GM03348 (cell line): ENCODE measurements at regions not wholly inside any gene's neighbourhood (a gene's known extent, or its start where the extent isn't known, plus 50 kb on each side); places are given as distances from the start of the nearest gene placed in this dataset.

Source experiments
- DNase-seq: peaks from one replicate; pipeline ENCODE4 v3.0.0; 2012; ENCODE audit warnings: low spot score

GRCh38 chr2:176729706-176730569, 460.7 kb downstream of the MTX2 start:
- peak; percentile 60 for DNase-seq

DNA sequence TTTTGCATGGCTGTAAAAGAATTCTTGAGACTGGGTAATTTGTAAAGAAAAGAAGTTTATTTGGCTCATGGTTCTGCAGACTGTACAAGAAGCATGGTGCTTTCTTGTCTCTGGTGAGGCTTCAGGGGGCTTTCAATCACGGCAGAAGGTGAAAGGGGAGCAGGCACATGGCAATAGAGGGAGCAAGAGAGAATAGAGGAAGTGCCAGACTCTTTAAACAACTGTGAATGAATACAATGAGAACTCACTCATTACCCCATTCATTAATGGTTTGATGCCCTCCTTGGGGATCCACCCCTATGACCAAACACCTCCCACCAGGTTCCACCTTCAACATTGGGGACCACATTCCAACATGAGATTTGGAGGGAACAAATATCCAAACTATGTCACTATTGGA, 463.5 kb downstream of the MTX2 start:
- DNase-seq = no peak

DNA sequence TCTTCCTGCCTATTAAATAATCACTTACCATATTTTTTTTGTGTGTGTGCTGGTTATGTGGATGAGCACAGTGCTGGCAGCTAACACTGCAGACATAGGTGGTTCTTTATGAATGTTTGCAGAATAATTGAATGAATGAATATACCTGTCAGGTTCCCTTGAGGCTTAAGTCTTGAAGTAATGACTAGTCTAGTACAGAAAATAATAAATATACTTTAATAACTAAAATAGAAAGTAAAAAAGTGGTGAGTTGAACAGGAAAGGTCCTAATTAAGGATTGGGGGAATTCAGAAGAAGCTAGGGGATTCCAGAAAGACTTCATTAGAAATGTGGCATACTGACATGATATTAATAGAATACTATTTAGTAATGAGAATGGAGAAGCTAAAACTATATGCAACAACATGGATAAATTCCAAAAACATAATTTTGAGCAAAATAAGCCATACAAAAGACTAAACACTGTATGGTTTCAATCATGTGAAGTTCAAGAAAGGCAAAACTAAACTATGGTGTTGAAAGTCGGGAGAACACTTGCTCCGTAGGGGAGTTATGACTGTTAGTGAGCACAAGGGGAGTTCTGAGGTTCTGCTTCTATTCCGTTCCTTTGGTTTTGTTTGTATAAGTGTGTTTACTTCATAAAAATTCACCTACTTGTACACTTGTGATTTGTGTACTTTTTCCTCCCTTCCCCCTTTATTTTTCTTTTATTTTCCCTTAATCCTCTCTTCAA, 464.6 kb downstream of the MTX2 start:
- no peak for DNase-seq

DNA sequence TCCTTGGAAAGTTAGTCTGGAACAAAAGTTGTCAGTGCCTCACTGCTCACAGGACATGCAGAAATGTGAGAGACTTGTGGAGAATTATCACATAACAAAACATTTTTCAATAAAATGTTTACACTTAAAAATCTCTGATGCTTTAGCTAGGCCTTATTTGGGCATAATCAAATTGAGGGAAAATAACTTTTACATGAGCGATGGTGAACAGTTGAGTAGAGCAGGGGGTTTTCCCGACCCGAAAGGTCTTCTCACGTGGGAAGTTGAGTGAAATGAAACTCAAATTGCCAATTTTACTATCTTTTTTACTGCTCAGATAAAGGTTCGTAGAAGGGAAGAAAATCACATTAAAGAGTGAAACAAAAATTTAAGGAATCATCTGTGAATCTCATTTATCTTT, 465.6 kb downstream of the MTX2 start:
- DNase-seq = no peak

GRCh38 chr2:176742271-176742670, 470.3 kb upstream of the HNRNPA3 start:
- DNase-seq = no peak

- no peak for DNase-seq
These were observed 468.9 kb upstream of the HNRNPA3 start for GRCh38 chr2:176743671-176744070.

- no peak for DNase-seq
These were observed 468.4 kb upstream of the HNRNPA3 start for GRCh38 chr2:176744146-176744545.

DNA sequence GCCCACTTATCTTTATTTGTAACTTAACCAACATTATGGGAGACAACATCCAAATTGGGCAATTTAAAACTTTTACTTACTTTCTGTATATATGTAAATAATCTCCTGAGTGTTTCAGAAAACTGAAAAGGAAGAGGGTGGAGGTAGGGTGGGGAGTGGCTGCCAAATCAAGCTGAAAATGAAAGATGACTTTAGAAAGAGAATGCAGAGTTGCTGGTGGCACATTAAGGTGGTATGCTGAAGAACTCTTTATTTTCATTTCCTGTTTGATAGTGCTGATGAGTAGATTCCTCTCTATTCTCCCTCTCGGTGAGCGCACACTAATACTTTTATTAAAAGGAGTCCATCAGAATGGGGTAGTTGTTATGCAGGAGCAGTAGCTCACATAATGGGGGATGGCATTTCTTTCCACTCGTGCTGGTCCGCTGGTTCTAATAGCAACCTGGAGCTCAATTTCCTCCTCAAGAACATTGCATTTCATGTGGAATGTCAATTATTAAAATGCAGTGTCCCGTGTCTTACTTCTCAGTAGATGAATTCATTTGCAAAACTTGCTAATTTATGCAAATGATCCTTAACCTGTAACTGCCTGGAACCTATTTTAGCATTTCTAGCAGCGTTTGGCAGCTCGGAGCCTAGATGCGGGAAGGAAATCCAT, 466.9 kb upstream of the HNRNPA3 start:
- no peak for DNase-seq

DNA sequence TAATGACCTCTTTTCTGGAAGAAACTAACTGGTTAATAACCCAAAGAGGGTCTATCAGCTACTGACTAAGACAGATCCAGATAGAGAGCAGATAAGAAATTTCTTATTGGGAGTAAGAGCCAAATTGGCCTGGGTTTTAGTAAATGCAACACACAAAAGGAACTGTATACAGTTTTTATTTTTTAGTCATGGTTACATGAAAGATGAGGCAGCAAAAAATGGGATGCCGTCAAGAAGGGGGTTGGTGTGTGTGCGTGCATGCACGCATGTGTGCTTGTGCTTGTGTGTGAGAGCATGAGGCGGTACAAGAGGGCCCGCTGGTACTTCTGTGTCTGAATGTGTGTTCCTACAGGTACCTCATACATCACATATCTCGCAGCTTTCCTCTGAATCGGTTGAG, 466.2 kb upstream of the HNRNPA3 start:
- DNase-seq = no peak

- peak; percentile 15 for DNase-seq
These were observed 465.1 kb upstream of the HNRNPA3 start for GRCh38 chr2:176747506-176747905.

GRCh38 chr2:176747928-176748327, 464.7 kb upstream of the HNRNPA3 start:
- no peak for DNase-seq

DNA sequence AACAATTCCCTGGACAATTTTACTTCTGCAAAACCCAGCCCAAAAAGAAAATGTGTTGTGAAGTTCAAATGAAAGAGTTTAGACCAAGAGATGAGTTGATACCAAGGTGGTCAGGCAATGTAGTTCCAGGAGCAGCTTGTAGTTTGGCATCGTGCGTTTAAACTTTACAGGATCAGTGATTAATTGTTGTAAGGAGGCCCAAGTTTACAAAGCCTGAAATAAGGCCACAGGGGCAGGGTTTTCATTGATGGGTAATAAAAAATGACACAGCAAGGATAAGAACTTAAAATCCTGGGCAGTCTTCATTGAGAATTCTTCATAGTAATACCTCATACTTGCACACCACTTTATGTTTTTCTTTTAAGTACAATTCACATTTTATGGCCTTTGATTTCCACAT, 463.9 kb upstream of the HNRNPA3 start:
- no peak for DNase-seq

GRCh38 chr2:176751314-176752227, 461.0 kb upstream of the HNRNPA3 start:
- no peak for DNase-seq

- no peak for DNase-seq
These were observed 460.3 kb upstream of the HNRNPA3 start for GRCh38 chr2:176752295-176752694.

DNA sequence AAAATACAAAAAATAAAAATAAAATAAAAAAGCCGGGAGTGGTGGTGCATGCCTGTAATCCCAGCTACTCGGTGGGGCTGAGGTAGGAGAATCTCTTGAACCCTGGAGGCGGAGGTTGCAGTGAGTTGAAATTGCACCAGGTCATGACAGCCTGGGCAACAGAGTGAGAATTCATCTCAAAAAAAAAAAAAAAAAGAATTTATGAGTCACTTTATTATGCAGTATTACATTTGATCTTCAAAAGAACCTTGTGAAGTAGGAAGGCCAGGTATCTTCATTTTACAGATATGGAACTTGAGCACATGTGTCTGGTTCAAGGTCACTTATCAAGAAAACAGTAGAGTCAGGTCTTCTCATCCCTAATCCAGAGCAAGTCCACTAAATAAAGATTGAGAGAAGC, 459.4 kb upstream of the HNRNPA3 start:
- DNase-seq = no peak

GRCh38 chr2:176753752-176754474, 458.7 kb upstream of the HNRNPA3 start:
- DNase-seq = peak; percentile 28

GRCh38 chr2:176755537-176756135, 457.0 kb upstream of the HNRNPA3 start:
- DNase-seq = no peak

DNA sequence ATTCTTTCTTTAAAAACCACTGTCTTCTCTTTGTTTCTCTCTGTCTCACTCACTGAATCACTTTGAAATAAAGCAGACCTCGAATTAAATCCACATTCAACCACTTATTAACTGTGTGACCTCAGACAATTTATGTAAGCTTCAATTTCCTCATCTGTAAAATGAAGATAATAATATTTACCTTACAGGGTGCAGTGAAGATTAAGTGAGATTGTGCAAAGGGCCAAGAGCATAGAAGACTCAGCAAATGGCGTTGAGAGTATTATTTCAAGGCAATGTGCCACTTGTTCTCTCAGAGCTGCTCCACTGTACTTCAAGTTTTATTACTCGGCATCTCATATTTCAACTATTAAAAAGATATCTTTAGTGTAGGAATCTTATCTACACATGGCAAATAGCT, 454.2 kb upstream of the HNRNPA3 start:
- no peak for DNase-seq

GRCh38 chr2:176760439-176760838, 452.2 kb upstream of the HNRNPA3 start:
- DNase-seq = no peak

DNA sequence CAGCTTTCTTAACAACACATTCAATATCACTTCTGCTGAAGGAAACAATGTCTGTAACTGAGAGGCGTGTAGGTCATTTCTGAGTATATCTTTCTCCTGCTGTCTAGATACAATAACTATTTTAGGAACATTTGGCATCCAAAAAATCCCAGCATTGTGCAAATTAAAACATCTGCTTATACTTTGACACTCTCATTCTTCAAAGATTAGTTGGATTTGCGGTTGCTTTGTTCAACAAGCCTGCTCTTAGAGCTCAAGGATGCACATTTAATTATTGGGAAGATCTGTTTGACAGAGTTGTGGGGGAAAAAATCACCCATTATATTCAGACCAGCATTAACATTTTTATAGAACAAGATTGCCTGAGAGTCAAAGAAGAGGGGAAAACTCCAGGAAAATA, 449.5 kb upstream of the HNRNPA3 start:
- DNase-seq = peak; percentile 40
